Cerebellar nuclear complex (tissue), 1 donor: ENCODE measurements at regions not wholly inside any gene's neighbourhood (a gene's known extent, or its start where the extent isn't known, plus 50 kb on each side); places are given as distances from the start of the nearest gene placed in this dataset.

Experiments
- DNase-seq, 2 experiments: peaks; one replicate each; lab custom pipeline; 2025; lab: John Stamatoyannopoulos, UW

GRCh38 chr9:109950710-109951443 lies 170.9 kb downstream of the PALM2AKAP2 start:
- no peak for DNase-seq

- DNase-seq, result no peak
Measured at GRCh38 chr9:109953300-109953699, 173.3 kb downstream of the PALM2AKAP2 start.

GRCh38 chr9:109953813-109954497 lies 174.0 kb downstream of the PALM2AKAP2 start:
- no peak for DNase-seq

GRCh38 chr9:109956717-109957440 lies 176.9 kb downstream of the PALM2AKAP2 start:
- DNase-seq, result no peak

- no peak for DNase-seq
Measured at GRCh38 chr9:109959679-109960078, 179.7 kb downstream of the PALM2AKAP2 start.

- no peak for DNase-seq
Measured at GRCh38 chr9:109961626-109962025, 181.6 kb downstream of the PALM2AKAP2 start.

GRCh38 chr9:109962215-109962614 lies 182.2 kb downstream of the PALM2AKAP2 start:
- DNase-seq, result no peak

GRCh38 chr9:109963079-109963478 lies 183.1 kb downstream of the PALM2AKAP2 start:
- DNase-seq, result no peak

- DNase-seq, result no peak
Measured at GRCh38 chr9:109966643-109967368, 186.8 kb downstream of the PALM2AKAP2 start.

- no peak for DNase-seq
Measured at GRCh38 chr9:109967651-109968642, 187.9 kb downstream of the PALM2AKAP2 start.

GRCh38 chr9:109969011-109969410 lies 189.0 kb downstream of the PALM2AKAP2 start:
- DNase-seq, result no peak

GRCh38 chr9:109969573-109970237 lies 189.7 kb downstream of the PALM2AKAP2 start:
- DNase-seq, result no peak

GRCh38 chr9:109971226-109971625 lies 191.2 kb downstream of the PALM2AKAP2 start:
- no peak for DNase-seq

GRCh38 chr9:109972026-109972882 lies 192.3 kb downstream of the PALM2AKAP2 start:
- no peak for DNase-seq

GRCh38 chr9:109973336-109973735 lies 193.3 kb downstream of the PALM2AKAP2 start:
- DNase-seq, result no peak

- DNase-seq, result no peak
Measured at GRCh38 chr9:109974143-109974917, 194.3 kb downstream of the PALM2AKAP2 start.

- no peak for DNase-seq
Measured at GRCh38 chr9:109974918-109975276, 194.9 kb downstream of the PALM2AKAP2 start.

- no peak for DNase-seq
Measured at GRCh38 chr9:109975574-109976295, 195.7 kb downstream of the PALM2AKAP2 start.
